ENCODE measurements at regions not wholly inside any gene's neighbourhood (a gene's known extent, or its start where the extent isn't known, plus 50 kb on each side); places are given as distances from the start of the nearest gene placed in this dataset.
"Not testable (repeated sequence)": the region's sequence is repeated elsewhere in the genome, so short reads cannot be mapped to it uniquely, and the experiment has no call there.

DNA sequence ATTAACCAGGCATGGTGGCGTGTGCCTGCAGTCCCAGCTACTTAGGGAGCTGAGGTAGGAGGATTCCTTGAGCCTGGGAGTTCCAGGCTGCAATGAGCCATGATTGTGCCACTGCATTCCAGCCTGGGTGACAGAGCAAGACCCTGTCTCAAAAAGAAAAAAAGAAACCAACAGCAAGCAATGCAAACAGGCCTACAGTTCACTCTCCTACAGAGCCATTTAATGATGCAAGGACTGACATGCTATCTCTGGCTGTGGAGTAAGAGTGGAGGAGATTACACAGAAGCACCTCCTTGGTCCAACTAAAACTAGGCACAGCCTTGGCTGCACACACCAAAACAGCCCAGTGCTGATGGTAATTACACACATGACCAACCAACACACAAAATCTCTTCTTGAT lies 127.5 kb upstream of the SOD1 start:
- no peak for DNase-seq (ENCODE audit: low read depth)

GRCh38 chr21:31530897-31531705 lies 128.4 kb upstream of the SOD1 start:
- no peak for DNase-seq (ENCODE audit: low read depth)

- DNase-seq (ENCODE audit: low read depth), result no peak
These were observed 129.1 kb upstream of the SOD1 start for GRCh38 chr21:31530364-31530763.

DNA sequence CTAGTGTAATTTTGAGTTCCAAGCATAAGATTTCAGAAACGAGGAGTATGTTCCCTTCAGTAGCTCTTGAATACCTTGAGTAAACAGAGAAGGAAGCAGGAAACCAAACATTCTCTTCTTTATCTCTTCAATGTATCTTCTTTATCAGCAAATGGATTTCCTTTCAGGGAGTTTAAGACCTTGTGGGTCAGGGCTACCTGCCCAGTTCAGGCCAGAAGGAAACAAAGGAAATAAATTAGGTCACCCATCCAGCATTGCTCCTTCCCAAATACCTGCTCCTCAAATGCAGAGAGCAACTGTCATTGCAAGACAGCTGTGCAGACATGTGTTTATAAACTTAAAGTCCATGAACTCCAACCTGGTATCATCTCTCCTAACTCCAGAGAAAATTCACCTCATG lies 130.1 kb upstream of the SOD1 start:
- no peak for DNase-seq (ENCODE audit: low read depth)

DNA sequence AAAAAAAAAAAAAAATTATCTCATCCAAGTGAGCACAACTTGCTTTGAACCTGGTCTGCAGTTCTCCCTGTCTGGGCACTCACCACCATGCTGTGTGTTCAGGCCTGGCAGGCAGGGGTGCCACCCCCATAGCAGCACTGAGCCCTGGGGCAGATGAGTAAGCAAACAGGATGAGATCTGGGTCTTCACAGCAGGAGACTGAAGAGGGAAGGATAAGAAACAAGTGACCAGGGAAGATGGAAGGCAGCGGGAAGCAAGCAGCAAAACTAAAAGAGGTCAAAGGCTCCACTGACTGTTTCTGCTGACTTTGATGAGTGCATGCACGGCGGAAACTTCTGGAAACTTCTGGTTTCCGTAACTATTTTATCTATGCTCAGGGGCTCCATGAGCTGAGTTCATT lies 133.5 kb upstream of the SOD1 start:
- DNase-seq (ENCODE audit: low read depth), result no peak

DNA sequence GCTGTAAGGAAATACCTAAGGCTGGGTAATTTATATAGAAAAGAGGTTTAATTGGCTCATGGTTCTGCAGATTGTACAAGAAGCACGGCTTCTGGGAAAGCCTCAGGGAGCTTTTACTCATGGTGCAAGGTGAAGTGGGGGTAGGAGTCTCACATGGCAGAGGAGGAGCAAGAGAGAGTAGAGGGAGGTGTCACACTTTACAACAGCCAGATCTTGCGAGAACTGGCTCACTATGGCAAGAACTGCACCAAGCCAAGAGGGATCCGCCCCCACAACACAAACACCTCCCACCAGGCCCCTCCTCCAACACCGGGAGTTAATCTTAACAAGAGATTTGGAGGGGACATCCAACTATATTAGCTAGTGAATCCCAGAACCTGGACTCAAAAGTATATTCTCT lies 135.4 kb upstream of the SOD1 start:
- DNase-seq (ENCODE audit: low read depth), result no peak

DNA sequence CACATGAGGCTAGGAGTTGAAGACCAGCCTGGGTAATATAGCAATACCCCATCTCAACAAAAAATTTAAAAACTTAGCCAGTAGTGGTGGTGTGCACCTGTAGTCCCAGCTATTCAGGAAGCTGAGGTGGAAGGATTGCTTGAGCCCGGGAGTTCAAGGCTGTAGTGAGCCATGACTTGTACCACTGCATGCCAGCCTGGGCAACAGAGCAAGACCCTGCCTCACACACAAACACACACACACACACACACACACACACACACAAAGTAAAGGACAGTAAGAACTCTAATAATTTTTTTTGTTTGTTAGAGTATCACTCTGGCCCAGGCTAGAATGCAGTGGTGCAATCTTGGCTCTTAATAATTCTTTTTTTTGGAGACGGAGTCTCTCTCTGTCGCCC lies 138.0 kb upstream of the SOD1 start:
- DNase-seq (ENCODE audit: low read depth), result no peak

- no peak for DNase-seq (ENCODE audit: low read depth)
These were observed 138.9 kb upstream of the SOD1 start for GRCh38 chr21:31520561-31521098.

GRCh38 chr21:31518580-31518979 lies 140.9 kb upstream of the SOD1 start:
- DNase-seq (ENCODE audit: low read depth), result no peak

DNA sequence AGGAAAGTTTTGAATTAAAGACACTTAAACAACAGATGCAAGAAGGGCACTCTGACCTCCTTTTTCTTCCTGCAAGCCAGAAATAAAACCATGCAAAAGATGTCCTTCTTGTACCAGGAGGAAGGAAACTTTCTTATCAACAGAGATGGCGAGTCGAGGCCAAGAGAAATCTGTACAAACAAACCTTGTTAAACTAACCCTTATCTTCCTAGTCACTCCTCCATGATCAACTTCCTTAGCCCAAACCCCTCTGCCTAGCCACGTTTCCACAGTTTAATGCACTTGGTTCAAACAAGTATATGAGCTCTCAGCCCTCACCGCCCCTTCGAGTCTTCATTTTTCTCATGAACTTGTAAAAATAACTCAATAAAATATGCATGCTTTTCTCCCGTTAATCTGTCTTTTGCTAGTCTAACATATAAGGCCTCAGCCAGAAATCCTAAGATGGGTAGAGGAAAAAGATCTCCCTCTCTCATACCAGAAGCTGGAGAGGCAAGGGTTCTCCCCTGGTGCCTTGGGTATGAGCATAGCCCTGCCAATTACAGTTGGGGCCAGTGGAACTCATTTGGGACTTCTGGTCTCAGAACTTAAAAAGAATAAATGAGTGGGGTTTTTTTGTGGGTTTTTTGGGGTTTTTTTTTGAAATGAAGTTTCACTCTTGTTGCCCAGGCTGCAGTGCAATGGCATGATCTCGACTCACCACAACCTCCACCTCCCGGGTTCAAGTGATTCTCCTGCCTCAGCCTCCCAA lies 141.7 kb upstream of the SOD1 start:
- no peak for DNase-seq (ENCODE audit: low read depth)

DNA sequence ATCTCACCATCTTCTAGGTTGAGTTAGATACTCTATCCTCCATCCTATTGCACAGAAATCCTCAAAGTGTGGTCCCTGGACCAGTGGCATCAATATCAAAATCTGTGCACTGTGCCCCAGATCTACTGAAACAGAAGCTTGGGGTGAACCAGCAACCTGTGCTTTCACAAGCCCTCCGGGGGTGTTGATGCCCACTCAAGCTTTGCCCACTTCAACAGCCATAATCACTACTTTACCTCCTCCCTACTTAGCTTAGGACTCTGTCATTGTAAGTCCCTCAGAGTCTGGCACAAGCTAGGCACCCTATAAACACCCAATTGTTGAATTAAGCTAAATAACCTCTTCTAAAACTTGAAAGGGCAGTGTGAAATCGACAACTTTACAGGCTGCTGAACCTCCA lies 144.2 kb upstream of the SOD1 start:
- DNase-seq (ENCODE audit: low read depth), result no peak

DNA sequence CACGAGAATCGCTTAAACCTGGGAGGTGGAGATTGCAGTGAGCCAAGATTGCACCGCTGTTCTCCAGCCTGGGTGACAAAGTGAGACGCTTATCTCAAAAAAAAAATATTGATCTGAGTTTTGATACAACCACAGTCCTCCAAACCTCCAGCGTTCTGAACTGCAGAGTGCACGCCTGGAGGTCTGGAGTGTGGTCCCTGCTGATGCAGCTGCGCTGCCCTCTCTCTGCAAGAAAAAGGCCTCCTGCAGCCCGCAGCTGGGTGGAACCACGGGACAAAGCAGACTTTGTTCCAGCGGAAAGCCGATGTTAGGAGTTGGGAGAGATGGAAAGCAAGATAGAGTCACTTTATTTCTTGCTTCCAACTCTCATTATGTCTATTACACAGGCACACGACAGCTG lies 144.9 kb upstream of the SOD1 start:
- no peak for DNase-seq (ENCODE audit: low read depth)

- not testable (repeated sequence) for DNase-seq (ENCODE audit: low read depth)
These were observed 146.0 kb upstream of the SOD1 start for GRCh38 chr21:31513541-31513940.

DNA sequence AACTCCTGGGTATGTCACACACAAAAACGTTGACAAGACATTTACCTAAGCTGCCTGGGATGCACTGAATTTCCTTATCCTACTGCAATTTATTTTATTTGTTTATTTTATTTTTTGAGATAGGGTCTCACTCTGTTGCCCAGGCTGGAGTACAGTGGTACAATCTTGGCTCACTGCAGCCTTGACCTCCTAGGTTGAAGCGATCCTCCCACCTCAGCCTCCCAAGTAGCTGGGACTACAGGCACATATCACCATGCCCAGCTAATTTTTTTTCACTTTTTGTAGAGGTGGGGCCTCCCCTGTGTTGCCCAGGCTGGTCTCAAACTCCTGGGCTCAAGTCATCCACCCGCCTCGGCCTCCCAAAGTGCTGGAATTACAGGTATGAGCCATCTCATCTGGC lies 147.5 kb upstream of the SOD1 start:
- not testable (repeated sequence) for DNase-seq (ENCODE audit: low read depth)

DNA sequence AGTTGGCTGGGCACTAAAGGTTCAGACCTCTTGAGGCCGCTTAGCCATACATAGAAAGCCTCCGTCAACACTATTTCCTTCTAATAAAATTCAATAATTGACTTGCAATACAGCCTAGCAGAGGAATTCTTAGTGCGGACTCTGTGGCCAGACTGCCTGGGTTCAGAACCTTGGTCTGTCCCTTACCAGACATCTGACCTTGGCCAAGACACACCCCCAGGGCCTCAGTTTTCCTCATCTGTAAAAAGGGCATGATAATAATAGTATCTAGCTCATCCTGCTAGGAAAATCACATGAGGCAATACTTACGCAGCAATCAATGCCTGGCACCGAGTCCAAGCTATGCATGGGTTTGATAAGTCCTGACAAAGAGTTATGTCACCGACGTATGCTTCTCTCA lies 148.2 kb upstream of the SOD1 start:
- no peak for DNase-seq (ENCODE audit: low read depth)

DNA sequence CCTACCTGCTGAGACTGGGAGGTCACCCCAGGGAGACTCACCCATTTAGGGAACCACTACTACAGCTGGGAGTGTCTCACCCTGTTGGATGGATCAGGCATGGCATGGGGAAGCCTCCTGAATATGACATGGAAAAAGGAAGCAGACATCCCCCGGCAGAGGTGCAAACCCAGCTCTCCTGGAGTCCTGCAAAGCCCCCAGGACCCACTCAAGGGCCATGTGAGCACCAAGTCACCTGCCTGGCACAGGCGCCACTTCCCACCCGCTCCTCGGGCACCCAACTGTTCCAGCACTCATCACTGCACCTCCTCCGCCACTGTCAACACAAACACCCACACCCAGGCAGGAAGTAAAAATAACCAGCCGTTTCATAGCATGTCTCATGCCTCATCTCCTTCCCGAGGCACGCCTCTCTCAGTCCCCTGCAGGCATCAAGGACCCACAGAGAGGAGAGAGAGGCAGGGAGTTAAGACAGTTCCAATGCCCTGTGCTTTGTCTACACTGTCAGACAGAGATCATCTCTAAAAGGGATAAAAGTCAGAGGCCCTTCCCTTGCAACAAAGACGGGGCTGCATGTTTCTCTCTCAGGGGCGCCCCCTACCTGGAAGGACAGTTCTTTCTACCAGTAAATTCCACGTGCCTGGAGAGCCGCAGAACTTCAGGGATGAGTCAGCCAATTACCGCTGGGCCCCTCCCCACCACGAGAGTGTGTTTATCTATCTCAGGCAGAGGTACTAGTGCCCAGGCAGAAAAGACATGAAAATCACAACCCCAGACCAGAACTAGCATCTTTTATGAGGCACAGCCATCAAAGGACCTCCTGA lies 150.1 kb upstream of the SOD1 start:
- DNase-seq (ENCODE audit: low read depth), result peak; percentile 45

GRCh38 chr21:31505975-31506374 lies 153.5 kb upstream of the SOD1 start:
- no peak for DNase-seq (ENCODE audit: low read depth)

DNA sequence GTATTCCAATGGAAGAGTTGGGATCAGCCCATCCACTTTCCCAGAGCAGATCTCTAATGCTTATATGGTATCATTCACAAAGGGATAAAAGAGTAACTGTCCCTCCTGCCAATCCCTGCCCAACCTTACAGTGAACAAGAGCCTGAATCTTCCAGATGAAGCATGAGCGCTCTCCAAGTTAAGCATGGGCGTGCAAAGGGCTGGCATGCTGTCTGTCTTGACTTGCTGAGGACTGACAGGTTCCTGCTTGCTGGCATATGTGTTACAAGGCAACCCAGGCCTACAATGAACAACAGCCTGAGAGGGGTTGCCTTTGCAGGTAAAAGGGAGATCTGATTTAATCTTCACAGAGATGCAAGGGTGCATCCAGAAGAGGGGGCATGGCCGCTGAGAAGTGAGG lies 155.6 kb upstream of the SOD1 start:
- DNase-seq (ENCODE audit: low read depth), result no peak

DNA sequence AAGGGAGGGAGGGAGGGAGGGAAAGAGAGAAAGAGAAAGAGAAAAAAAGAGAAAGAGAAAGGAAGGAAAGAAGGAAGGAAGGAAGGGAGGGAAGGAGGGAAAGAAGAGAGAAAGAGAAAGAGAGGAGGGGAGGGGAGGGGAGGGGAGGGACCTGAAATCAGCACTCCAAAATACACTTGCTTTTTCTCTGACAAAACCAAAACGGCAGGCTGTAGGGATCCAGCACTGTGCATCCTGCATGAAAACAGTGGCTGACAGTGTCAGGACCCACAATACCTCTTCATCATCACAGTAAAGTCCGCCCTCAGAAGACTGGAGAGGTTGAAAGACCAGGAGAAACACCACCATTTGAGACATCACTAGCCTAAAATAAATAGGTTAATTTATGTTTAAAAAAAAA lies 156.0 kb upstream of the SOD1 start:
- no peak for DNase-seq (ENCODE audit: low read depth)

- no peak for DNase-seq (ENCODE audit: low read depth)
These were observed 156.9 kb upstream of the SOD1 start for GRCh38 chr21:31502537-31503143.

GRCh38 chr21:31501926-31502325 lies 157.6 kb upstream of the SOD1 start:
- no peak for DNase-seq (ENCODE audit: low read depth)

DNA sequence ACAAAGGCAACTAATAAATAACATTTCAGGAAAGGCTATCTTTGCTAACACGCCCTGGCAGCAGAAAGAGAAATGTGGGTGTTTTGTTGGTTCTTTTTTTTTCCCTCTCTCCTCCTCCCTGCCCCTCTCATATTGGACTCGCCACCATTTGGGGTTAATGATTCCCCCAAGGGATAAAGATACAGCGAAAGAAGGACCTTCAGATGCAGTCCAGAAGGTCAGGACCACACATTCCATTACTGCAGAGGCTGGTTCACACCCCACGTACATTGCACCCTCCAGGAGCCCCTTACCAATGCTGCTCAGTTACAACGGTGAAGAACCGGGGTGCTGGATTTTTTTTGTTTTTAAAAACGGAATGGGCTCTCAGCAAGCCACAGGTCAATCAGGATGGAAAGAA lies 156.9 kb upstream of the TIAM1 start:
- no peak for DNase-seq (ENCODE audit: low read depth)

All from T-helper 22 cell (primary cell).